HCT116 (cell line): ENCODE measurements at regions not wholly inside any gene's neighbourhood (a gene's known extent, or its start where the extent isn't known, plus 50 kb on each side); places are given as distances from the start of the nearest gene placed in this dataset.

Source experiments
- ATAC-seq: fragments of 200-7000 bp; cut with Tn5 transposase; 2 replicates; pipeline ENCODE4 v1.9.1; 2020; ENCODE audit warnings: mild to moderate bottlenecking, moderate library complexity
- BruUV-seq: library from RNA; stranded (reverse); fragments of 400-500 nt; replicated peaks from 2 replicates; lab custom pipeline; 2021; lab: Mats Ljungman, UMichigan
- CTCF ChIA-PET: fragments of 300-600 bp; sonication (Branson Sonifier 250); formaldehyde crosslinking; loops from one replicate; lab custom pipeline; 2021; ENCODE audit warnings: antibody characterized with exemption; lab: Charles Lee
- POLR2A ChIA-PET: fragments of 300-600, 350-600 bp; sonication (Branson Sonifier 250); formaldehyde crosslinking; loops from one replicate; lab custom pipeline; 2021; ENCODE audit warnings: antibody characterized with exemption; lab: Charles Lee
- RAD21 ChIA-PET, 2 experiments: fragments of 300-600 bp; sonication (Branson Sonifier 250); formaldehyde crosslinking; loops; one replicate each; lab custom pipeline; 2023; ENCODE audit warnings: low total read pairs in 2 of 2; ENCODE audit not compliant: uncharacterized antibody in 2 of 2, unreplicated experiment in 2 of 2, low non-redundant PET in 1 of 2; lab: Charles Lee
- DNase-seq: peaks from one replicate; pipeline ENCODE4 v3.0.0-alpha.2; 2010; ENCODE audit warnings: low read depth, low spot score
- H2AFZ ChIP-seq: fragments of 200-600 bp; shearing (Covaris generic), sonication (generic); 2 replicates; pipeline ENCODE4 v1.6.1; 2017; ENCODE audit warnings: low read depth, mixed run types, mixed read lengths, antibody characterized with exemption, low read length; ENCODE audit not compliant: poor library complexity, severe bottlenecking
- H3K27ac ChIP-seq: 2 replicates; pipeline ENCODE4 v1.5.1; 2012; ENCODE audit warnings: low read depth, low read length
- H3K27me3 ChIP-seq: fragments of 200-600 bp; sonication (generic); 2 replicates; pipeline ENCODE4 v1.6.1; 2016; ENCODE audit warnings: mixed run types, low read length, mixed read lengths; ENCODE audit not compliant: insufficient read depth
- H3K36me3 ChIP-seq, 2 experiments: fragments of 200-500 bp in 1 of 2; fragments of 200-600 bp in 1 of 2; sonication (Bioruptor generic) in 1 of 2; sonication (generic) in 1 of 2; 2 replicates each; pipeline versions ENCODE4 v1.5.1 to v1.6.1; 2014 to 2016; ENCODE audit warnings: low read length in 2 of 2, inconsistent platforms in 1 of 2, mixed read lengths in 1 of 2, mixed run types in 1 of 2; ENCODE audit not compliant: insufficient read depth in 2 of 2, control insufficient read depth in 1 of 2
- H3K4me1 ChIP-seq, 2 experiments: fragments of 200-600 bp in 1 of 2; sonication (generic) in 1 of 2; 2 replicates each; pipeline versions ENCODE4 v1.5.1 to v1.6.1; 2012 to 2017; ENCODE audit warnings: low read length in 2 of 2, inconsistent platforms in 1 of 2, mild to moderate bottlenecking in 1 of 2, mixed read lengths in 1 of 2, mixed run types in 1 of 2, moderate library complexity in 1 of 2; ENCODE audit not compliant: insufficient read depth in 2 of 2, control insufficient read depth in 1 of 2
- H3K4me2 ChIP-seq: fragments of 200-600 bp; sonication (generic); 2 replicates; pipeline ENCODE4 v1.6.1; 2017; ENCODE audit warnings: mixed run types, low read length, mixed read lengths
- H3K4me3 ChIP-seq, 2 experiments: fragments of 200-600 bp in 1 of 2; sonication (generic) in 1 of 2; replicated peaks in 1 of 2; 2 replicates each; pipeline ENCODE4 v1.5.1; 2011 to 2016; ENCODE audit warnings: low read length in 2 of 2, control low read depth in 1 of 2, low read depth in 1 of 2, mild to moderate bottlenecking in 1 of 2, mixed read lengths in 1 of 2, mixed run types in 1 of 2
- H3K79me2 ChIP-seq: fragments of 200-600 bp; sonication (generic); 2 replicates; pipeline ENCODE4 v1.6.1; 2017; ENCODE audit warnings: mild to moderate bottlenecking, mixed run types, low read length, moderate library complexity, mixed read lengths; ENCODE audit not compliant: insufficient read depth
- H3K9ac ChIP-seq: fragments of 200-600 bp; sonication (generic); 2 replicates; pipeline ENCODE4 v1.6.1; 2016; ENCODE audit warnings: low read length, mixed read lengths
- H3K9me2 ChIP-seq: fragments of 200-600 bp; sonication (generic), shearing (Covaris generic); 2 replicates; pipeline ENCODE4 v1.6.1; 2017; ENCODE audit warnings: mixed run types, mild to moderate bottlenecking, moderate library complexity; ENCODE audit not compliant: insufficient read depth
- H3K9me3 ChIP-seq, 2 experiments: fragments of 200-500 bp in 1 of 2; fragments of 200-600 bp in 1 of 2; sonication (Bioruptor generic) in 1 of 2; sonication (generic) in 1 of 2; 2 replicates each; pipeline ENCODE4 v1.6.1; 2014 to 2017; ENCODE audit warnings: low read length in 2 of 2, mixed read lengths in 2 of 2, inconsistent platforms in 1 of 2, low read depth in 1 of 2, mild to moderate bottlenecking in 1 of 2, mixed run types in 1 of 2, moderate library complexity in 1 of 2; ENCODE audit not compliant: control insufficient read depth in 1 of 2, insufficient read depth in 1 of 2
- H4K20me1 ChIP-seq: fragments of 200-600 bp; sonication (generic), shearing (Covaris generic); 2 replicates; pipeline ENCODE4 v1.6.1; 2017; ENCODE audit warnings: mixed run types, mild to moderate bottlenecking, moderate library complexity; ENCODE audit not compliant: insufficient read depth
- CBX3 ChIP-seq: IDR thresholded peaks from 2 replicates; pipeline ENCODE4 v1.6.1; 2012; ENCODE audit warnings: low read depth
- EGR1 ChIP-seq: IDR thresholded peaks from 2 replicates; pipeline ENCODE4 v1.6.1; 2012; ENCODE audit warnings: low read depth
- EZH2 ChIP-seq: fragments of 200-600 bp; sonication (generic); IDR thresholded peaks from 2 replicates; pipeline ENCODE4 v1.6.1; 2017; ENCODE audit warnings: antibody characterized with exemption, mixed run types
- JUND ChIP-seq: IDR thresholded peaks from 2 replicates; pipeline ENCODE4 v1.6.1; 2012
- SIN3A ChIP-seq: IDR thresholded peaks from 2 replicates; pipeline ENCODE4 v1.6.1; 2012; ENCODE audit warnings: low read depth
- SP1 ChIP-seq: IDR thresholded peaks from 2 replicates; pipeline ENCODE4 v1.6.1; 2012; ENCODE audit warnings: low read depth
- SRF ChIP-seq: IDR thresholded peaks from 2 replicates; pipeline ENCODE4 v1.6.1; 2012; ENCODE audit warnings: low read depth
- YY1 ChIP-seq: IDR thresholded peaks from 2 replicates; pipeline ENCODE4 v1.6.1; 2011; ENCODE audit warnings: low read length, low read depth, moderate library complexity, mild to moderate bottlenecking; ENCODE audit not compliant: insufficient replicate concordance; ENCODE audit errors: extremely low read depth
- ZFX ChIP-seq: fragments of 450-650 bp; IDR thresholded peaks from 2 replicates; pipeline ENCODE4 v1.6.1; 2017
- ZNF274 ChIP-seq: fragments of 200-500 bp; sonication (Bioruptor generic); IDR thresholded peaks from 2 replicates; pipeline ENCODE4 v1.6.1; 2014; ENCODE audit warnings: mild to moderate bottlenecking, low read depth, low read length, inconsistent platforms
- intact Hi-C: fragments of 100-400 bp; cut with micrococcal nuclease; formaldehyde crosslinking; loops from 2 replicates; pipeline ENCODE4 v1.10.0; 2022
- TF ChIP-seq, protein P1 (sequence below), 3 experiments: fragments of 200-600 bp in 1 of 3; sonication (generic) in 1 of 3; IDR thresholded peaks in 2 of 3; conservative IDR thresholded peaks in 1 of 3; 2 replicates each; pipeline ENCODE4 v1.5.1; 2012 to 2017; ENCODE audit warnings: low read depth in 2 of 3, low read length in 2 of 3, antibody characterized with exemption in 1 of 3, borderline replicate concordance in 1 of 3, control low read depth in 1 of 3, mild to moderate bottlenecking in 1 of 3, mixed read lengths in 1 of 3, mixed run types in 1 of 3, moderate library complexity in 1 of 3; ENCODE audit not compliant: insufficient read depth in 1 of 3

DNA sequence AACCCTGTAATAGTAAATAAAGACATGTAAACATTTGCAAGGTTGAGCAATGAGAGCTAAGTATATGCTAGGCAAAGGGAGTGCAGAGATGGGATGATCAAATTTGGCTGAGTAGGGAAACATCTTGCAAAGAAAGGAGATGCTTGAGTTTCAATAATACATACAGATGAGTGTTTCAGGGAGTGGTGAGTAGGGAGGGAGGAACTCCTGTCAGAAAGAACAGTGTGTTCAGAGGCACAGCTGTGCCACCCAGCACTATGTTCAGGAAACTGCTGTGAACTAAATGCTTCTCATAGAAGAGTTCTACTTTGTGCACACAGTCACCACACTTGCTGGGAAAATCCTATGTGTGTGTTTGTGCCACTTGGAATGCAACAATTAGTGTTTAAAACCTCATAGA lies 1077.1 kb downstream of the UQCRFS1 start:
- no peak for DNase-seq
- POLR2A ChIA-PET, result no interaction called here
- Histone ChIP-seq H3K79me2 (no peaks in the 10 kb centered on the region), H3K9me3 (peaks cover 0 to 21% of the 10 kb centered on the region in 2 experiments; a peak in 2 of 4 replicates), H3K27ac (no peak overlapping the region), H3K36me3 (no peaks in the 10 kb centered on the region), H3K4me1 (no peaks in the 10 kb centered on the region), H3K4me2 (no peak overlapping the region), H4K20me1 (no peaks in the 10 kb centered on the region), H3K27me3 (no peaks in the 10 kb centered on the region), H3K9ac (no peak overlapping the region), H3K9me2 (no peaks in the 10 kb centered on the region), H2AFZ (no peak overlapping the region), H3K4me3 (no peak overlapping the region)
- CTCF ChIA-PET, result no interaction called here
- no TSS peak for BruUV-seq
- no peak for ATAC-seq
- TF ChIP-seq, protein P1, sequence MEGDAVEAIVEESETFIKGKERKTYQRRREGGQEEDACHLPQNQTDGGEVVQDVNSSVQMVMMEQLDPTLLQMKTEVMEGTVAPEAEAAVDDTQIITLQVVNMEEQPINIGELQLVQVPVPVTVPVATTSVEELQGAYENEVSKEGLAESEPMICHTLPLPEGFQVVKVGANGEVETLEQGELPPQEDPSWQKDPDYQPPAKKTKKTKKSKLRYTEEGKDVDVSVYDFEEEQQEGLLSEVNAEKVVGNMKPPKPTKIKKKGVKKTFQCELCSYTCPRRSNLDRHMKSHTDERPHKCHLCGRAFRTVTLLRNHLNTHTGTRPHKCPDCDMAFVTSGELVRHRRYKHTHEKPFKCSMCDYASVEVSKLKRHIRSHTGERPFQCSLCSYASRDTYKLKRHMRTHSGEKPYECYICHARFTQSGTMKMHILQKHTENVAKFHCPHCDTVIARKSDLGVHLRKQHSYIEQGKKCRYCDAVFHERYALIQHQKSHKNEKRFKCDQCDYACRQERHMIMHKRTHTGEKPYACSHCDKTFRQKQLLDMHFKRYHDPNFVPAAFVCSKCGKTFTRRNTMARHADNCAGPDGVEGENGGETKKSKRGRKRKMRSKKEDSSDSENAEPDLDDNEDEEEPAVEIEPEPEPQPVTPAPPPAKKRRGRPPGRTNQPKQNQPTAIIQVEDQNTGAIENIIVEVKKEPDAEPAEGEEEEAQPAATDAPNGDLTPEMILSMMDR (IDR thresholded peaks at IDR 0.05 in 2 of 3, conservative IDR thresholded peaks at IDR 0.05 in 1 of 3; ENCODE audit: borderline replicate concordance in 1 of 3, insufficient read depth in 1 of 3, low read depth in 2 of 3, low read length in 2 of 3), result no peak
- TF ChIP-seq YY1 (no peak), CBX3 (no peak), EGR1 (no peak), SIN3A (no peak), EZH2 (no peak), JUND (no peak), ZFX (no peak), ZNF274 (no peak), SP1 (no peak), SRF (no peak)
- RAD21 ChIA-PET, result no interaction called here
- intact Hi-C loops, result no loop called here
